GM18508 (cell line): ENCODE measurements at regions not wholly inside any gene's neighbourhood (a gene's known extent, or its start where the extent isn't known, plus 50 kb on each side); places are given as distances from the start of the nearest gene placed in this dataset.
"Not testable (repeated sequence)": the region's sequence is repeated elsewhere in the genome, so short reads cannot be mapped to it uniquely, and the experiment has no call there.

Experiments
- ATAC-seq: cut with Tn5 transposase; IDR thresholded peaks from one replicate; pipeline ENCODE4 v1.9.1; 2021; ENCODE audit warnings: moderate number of reproducible peaks; ENCODE audit not compliant: insufficient read depth, unreplicated experiment

- not testable (repeated sequence) for ATAC-seq
Measured at GRCh38 chr1:146443871-146444222, 215.0 kb upstream of the NOTCH2NLA start.

GRCh38 chr1:146443088-146443870 is 214.5 kb upstream of the NOTCH2NLA start:
- not testable (repeated sequence) for ATAC-seq

- ATAC-seq = not testable (repeated sequence)
Measured at GRCh38 chr1:146438543-146438942, 209.7 kb upstream of the NOTCH2NLA start.

GRCh38 chr1:146416642-146417041 is 187.8 kb upstream of the NOTCH2NLA start:
- not testable (repeated sequence) for ATAC-seq

GRCh38 chr1:146415017-146415416 is 186.2 kb upstream of the NOTCH2NLA start:
- not testable (repeated sequence) for ATAC-seq

- ATAC-seq = not testable (repeated sequence)
Measured at GRCh38 chr1:146413911-146414310, 185.1 kb upstream of the NOTCH2NLA start.

GRCh38 chr1:146411923-146412322 is 183.1 kb upstream of the NOTCH2NLA start:
- not testable (repeated sequence) for ATAC-seq

GRCh38 chr1:146409817-146410441 is 181.1 kb upstream of the NOTCH2NLA start:
- ATAC-seq = not testable (repeated sequence)

GRCh38 chr1:146409116-146409801 is 180.4 kb upstream of the NOTCH2NLA start:
- not testable (repeated sequence) for ATAC-seq

- ATAC-seq = not testable (repeated sequence)
Measured at GRCh38 chr1:146401281-146401825, 172.5 kb upstream of the NOTCH2NLA start.

- ATAC-seq = not testable (repeated sequence)
Measured at GRCh38 chr1:146400173-146401121, 171.6 kb upstream of the NOTCH2NLA start.

GRCh38 chr1:146399225-146399624 is 170.4 kb upstream of the NOTCH2NLA start:
- not testable (repeated sequence) for ATAC-seq

GRCh38 chr1:146396801-146397200 is 168.0 kb upstream of the NOTCH2NLA start:
- ATAC-seq = not testable (repeated sequence)

- ATAC-seq = not testable (repeated sequence)
Measured at GRCh38 chr1:146396242-146396641, 167.4 kb upstream of the NOTCH2NLA start.

- ATAC-seq = not testable (repeated sequence)
Measured at GRCh38 chr1:146393796-146394195, 165.0 kb upstream of the NOTCH2NLA start.

- ATAC-seq = not testable (repeated sequence)
Measured at GRCh38 chr1:146393154-146393553, 164.3 kb upstream of the NOTCH2NLA start.

- ATAC-seq = not testable (repeated sequence)
Measured at GRCh38 chr1:146389178-146389577, 160.4 kb upstream of the NOTCH2NLA start.

GRCh38 chr1:146387750-146388469 is 159.1 kb upstream of the NOTCH2NLA start:
- ATAC-seq = peak; percentile 41
